ENCODE measurements at regions not wholly inside any gene's neighbourhood (a gene's known extent, or its start where the extent isn't known, plus 50 kb on each side); places are given as distances from the start of the nearest gene placed in this dataset.

DNA sequence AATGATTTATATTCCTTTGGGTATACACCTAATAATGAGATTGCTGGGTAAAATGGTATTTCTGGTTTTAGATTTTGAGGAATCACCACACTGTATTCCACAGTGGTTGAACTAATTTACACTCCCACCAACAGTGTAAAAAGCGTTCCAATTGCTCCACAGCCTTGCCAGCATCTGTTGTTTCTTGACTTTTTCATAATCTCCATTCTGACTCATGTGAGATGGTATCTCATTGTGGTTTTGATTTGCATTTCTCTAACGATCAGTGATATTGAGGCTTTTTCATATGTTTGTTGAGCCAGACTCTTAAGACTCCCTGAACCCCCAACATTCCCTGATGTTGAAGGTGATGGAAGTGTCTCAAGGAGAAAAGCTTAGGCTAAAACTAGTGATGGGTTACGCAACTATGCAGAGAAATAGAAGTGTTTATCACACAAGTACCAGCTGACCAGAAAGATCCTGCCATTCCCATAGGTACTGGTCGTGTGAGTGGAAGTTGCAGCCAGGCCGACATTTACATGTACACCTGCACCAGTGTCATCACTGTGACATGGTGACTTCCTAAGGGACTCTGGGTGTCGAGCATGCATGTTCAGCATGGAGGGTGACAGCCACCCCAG, 711.2 kb upstream of the NRP1 start:
- TF ChIP-seq, protein P1, sequence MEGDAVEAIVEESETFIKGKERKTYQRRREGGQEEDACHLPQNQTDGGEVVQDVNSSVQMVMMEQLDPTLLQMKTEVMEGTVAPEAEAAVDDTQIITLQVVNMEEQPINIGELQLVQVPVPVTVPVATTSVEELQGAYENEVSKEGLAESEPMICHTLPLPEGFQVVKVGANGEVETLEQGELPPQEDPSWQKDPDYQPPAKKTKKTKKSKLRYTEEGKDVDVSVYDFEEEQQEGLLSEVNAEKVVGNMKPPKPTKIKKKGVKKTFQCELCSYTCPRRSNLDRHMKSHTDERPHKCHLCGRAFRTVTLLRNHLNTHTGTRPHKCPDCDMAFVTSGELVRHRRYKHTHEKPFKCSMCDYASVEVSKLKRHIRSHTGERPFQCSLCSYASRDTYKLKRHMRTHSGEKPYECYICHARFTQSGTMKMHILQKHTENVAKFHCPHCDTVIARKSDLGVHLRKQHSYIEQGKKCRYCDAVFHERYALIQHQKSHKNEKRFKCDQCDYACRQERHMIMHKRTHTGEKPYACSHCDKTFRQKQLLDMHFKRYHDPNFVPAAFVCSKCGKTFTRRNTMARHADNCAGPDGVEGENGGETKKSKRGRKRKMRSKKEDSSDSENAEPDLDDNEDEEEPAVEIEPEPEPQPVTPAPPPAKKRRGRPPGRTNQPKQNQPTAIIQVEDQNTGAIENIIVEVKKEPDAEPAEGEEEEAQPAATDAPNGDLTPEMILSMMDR (IDR thresholded peaks at IDR 0.05), result no peak
- no peak for TF ChIP-seq POLR2A (IDR thresholded peaks at IDR 0.05)
